Transverse colon (tissue), 4 donors: ENCODE measurements at regions not wholly inside any gene's neighbourhood (a gene's known extent, or its start where the extent isn't known, plus 50 kb on each side); places are given as distances from the start of the nearest gene placed in this dataset.

Experiments used
- DNase-seq: peaks from one replicate; pipeline ENCODE4 v3.0.0-alpha.2; 2019
- H3K27ac ChIP-seq, 4 donors: fragments of 200-600 bp; sonication (generic); 2 replicates each; pipeline ENCODE4 v1.5.1; 2016 to 2018; ENCODE audit warnings: inconsistent platforms in 4 of 4
- H3K27me3 ChIP-seq: fragments of 200-600 bp; sonication (generic); 2 replicates; pipeline ENCODE4 v1.5.1; 2017; ENCODE audit warnings: inconsistent platforms
- H3K36me3 ChIP-seq, 4 donors: fragments of 200-600 bp; sonication (generic); 2 replicates each; pipeline ENCODE4 v1.5.1; 2017 to 2019; ENCODE audit warnings: inconsistent platforms in 4 of 4
- H3K4me1 ChIP-seq, 4 donors: fragments of 200-600 bp; sonication (generic); 2 replicates each; pipeline ENCODE4 v1.5.1; 2017 to 2020; ENCODE audit warnings: inconsistent platforms in 4 of 4
- H3K4me3 ChIP-seq, 4 donors: fragments of 200-600 bp; sonication (generic); 1 replicate in 1 of 4; 2 replicates in 3 of 4; pipeline versions ENCODE4 v1.5.1 to v1.6.1; 2017 to 2019; ENCODE audit warnings: inconsistent platforms in 4 of 4
- H3K9me3 ChIP-seq, 2 donors: fragments of 200-600 bp; sonication (generic); 2 replicates each; pipeline ENCODE4 v1.5.1; 2017 to 2019; ENCODE audit warnings: inconsistent platforms in 2 of 2
- EP300 ChIP-seq: sonication (generic); formaldehyde crosslinking; IDR thresholded peaks from one replicate; pipeline ENCODE4 v1.6.1; 2017; ENCODE audit warnings: antibody characterized with exemption, low read depth
- POLR2A ChIP-seq: fragments of 450-650 bp; IDR thresholded peaks from one replicate; pipeline ENCODE4 v1.6.1; 2016; ENCODE audit warnings: antibody characterized with exemption, mild to moderate bottlenecking, moderate library complexity
- POLR2AphosphoS5 ChIP-seq, 3 donors: sonication (generic); formaldehyde crosslinking; IDR thresholded peaks; one replicate each; pipeline ENCODE4 v1.6.1; 2016; ENCODE audit warnings: antibody characterized with exemption in 3 of 3
- WGBS, 2 donors: methylation state at CpG; one replicate each; pipeline ENCODE4 v1.1.5; 2018; ENCODE audit warnings: low coverage in 1 of 2; 5-methylcytosine and 5-hydroxymethylcytosine counted together
- in situ Hi-C, 4 donors: fragments of 200-750 bp; cut with MboI; loops; one replicate each; pipeline versions ENCODE4 v1.15.0 to v1.15.1; 2017; ENCODE audit warnings: low sequenced_read_pairs in 3 of 4, low pct_ligation_motif_present in 1 of 4, low pct_unique_long_range_greater_than_20kb in 1 of 4
- intact Hi-C: fragments of 100-400 bp; cut with DNase I; formaldehyde crosslinking; loops from one replicate; pipeline ENCODE4 v1.15.1; 2023; ENCODE audit warnings: low total_unique reads
- TF ChIP-seq, protein P1 (sequence below), 5 experiments: fragments of 200-600 bp in 3 of 5; fragments of 450-650 bp in 2 of 5; sonication (generic) in 3 of 5; IDR thresholded peaks; 1 replicate in 2 of 5; 2 replicates in 3 of 5; pipeline ENCODE4 v1.5.1; 2016 to 2017; ENCODE audit warnings: antibody characterized with exemption in 5 of 5, inconsistent platforms in 3 of 5, mild to moderate bottlenecking in 2 of 5, moderate library complexity in 1 of 5

DNA sequence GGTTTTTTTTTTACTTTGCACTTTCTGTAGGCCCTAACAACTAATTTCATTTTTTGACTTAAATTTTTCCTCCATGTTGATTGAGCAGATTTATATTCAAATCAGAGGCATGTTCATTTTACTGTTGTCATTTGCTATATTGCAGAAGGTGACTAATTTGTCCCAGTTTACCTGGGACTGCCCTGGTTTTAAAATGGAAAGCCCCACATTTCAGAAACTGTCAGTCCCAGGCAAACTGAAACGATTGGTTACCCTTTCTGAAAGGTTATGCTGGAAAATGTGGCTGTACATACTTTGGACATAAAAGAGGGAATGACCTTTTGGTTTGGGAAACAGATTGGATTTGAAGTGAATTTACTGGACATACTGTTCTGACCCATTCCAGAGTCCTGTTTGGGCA lies 160.0 kb downstream of the SPCS3 start:
- intact Hi-C loops = no loop called here
- DNase-seq = no peak
- in situ Hi-C loops = no loop called here
- no peaks in the 10 kb centered on the region for H3K9me3 ChIP-seq
- H3K27me3 ChIP-seq = no peaks in the 10 kb centered on the region
- TF ChIP-seq, protein P1, sequence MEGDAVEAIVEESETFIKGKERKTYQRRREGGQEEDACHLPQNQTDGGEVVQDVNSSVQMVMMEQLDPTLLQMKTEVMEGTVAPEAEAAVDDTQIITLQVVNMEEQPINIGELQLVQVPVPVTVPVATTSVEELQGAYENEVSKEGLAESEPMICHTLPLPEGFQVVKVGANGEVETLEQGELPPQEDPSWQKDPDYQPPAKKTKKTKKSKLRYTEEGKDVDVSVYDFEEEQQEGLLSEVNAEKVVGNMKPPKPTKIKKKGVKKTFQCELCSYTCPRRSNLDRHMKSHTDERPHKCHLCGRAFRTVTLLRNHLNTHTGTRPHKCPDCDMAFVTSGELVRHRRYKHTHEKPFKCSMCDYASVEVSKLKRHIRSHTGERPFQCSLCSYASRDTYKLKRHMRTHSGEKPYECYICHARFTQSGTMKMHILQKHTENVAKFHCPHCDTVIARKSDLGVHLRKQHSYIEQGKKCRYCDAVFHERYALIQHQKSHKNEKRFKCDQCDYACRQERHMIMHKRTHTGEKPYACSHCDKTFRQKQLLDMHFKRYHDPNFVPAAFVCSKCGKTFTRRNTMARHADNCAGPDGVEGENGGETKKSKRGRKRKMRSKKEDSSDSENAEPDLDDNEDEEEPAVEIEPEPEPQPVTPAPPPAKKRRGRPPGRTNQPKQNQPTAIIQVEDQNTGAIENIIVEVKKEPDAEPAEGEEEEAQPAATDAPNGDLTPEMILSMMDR (IDR thresholded peaks at IDR 0.05) = no peak
- TF ChIP-seq POLR2A (no peak), EP300 (no peak), POLR2AphosphoS5 (IDR thresholded peaks at IDR 0.05) (no peak)
- no peak overlapping the region for H3K27ac ChIP-seq
- WGBS, 2 donors = 73% methylated on average over 1 of the region's 1 CpG; no CpG with 5 or more reads in 1 of the 2 donors
- no peak overlapping the region for H3K4me3 ChIP-seq
- no peaks in the 10 kb centered on the region for H3K4me1 ChIP-seq
- H3K36me3 ChIP-seq = no peaks in the 10 kb centered on the region

- no peak for TF ChIP-seq EP300
- TF ChIP-seq, protein P1 (IDR thresholded peaks at IDR 0.05) = no peak
- TF ChIP-seq POLR2A = no peak
- TF ChIP-seq POLR2AphosphoS5 (IDR thresholded peaks at IDR 0.05) = no peak
- H3K27me3 ChIP-seq = no peaks in the 10 kb centered on the region
- no peaks in the 10 kb centered on the region for H3K4me1 ChIP-seq
- intact Hi-C loops (no loop called here), in situ Hi-C loops (no loop called here)
- no peaks in the 10 kb centered on the region for H3K36me3 ChIP-seq
- WGBS, 2 donors = 38 to 49% methylated on average over 3 of the region's 3 CpGs
- H3K9me3 ChIP-seq = no peaks in the 10 kb centered on the region
- no peak for DNase-seq
- H3K4me3 ChIP-seq = no peak overlapping the region
- H3K27ac ChIP-seq = no peak overlapping the region
Observed at GRCh38 chr4:176482972-176483371, 163.2 kb downstream of the SPCS3 start.

- 77 to 79% methylated on average over 7 of the region's 7 CpGs for WGBS, 2 donors
- in situ Hi-C loops = no loop called here
- no peaks in the 10 kb centered on the region for H3K4me1 ChIP-seq
- DNase-seq = no peak
- no peaks in the 10 kb centered on the region for H3K36me3 ChIP-seq
- intact Hi-C loops = no loop called here
- TF ChIP-seq POLR2AphosphoS5 (IDR thresholded peaks at IDR 0.05) = no peak
- no peak for TF ChIP-seq POLR2A
- TF ChIP-seq, protein P1 (IDR thresholded peaks at IDR 0.05) = no peak
- no peak for TF ChIP-seq EP300
- H3K27me3 ChIP-seq = no peaks in the 10 kb centered on the region
- H3K9me3 ChIP-seq = no peaks in the 10 kb centered on the region
- H3K4me3 ChIP-seq = no peak overlapping the region
- H3K27ac ChIP-seq = no peak overlapping the region
Observed at GRCh38 chr4:176484301-176484984, 164.7 kb downstream of the SPCS3 start.

DNA sequence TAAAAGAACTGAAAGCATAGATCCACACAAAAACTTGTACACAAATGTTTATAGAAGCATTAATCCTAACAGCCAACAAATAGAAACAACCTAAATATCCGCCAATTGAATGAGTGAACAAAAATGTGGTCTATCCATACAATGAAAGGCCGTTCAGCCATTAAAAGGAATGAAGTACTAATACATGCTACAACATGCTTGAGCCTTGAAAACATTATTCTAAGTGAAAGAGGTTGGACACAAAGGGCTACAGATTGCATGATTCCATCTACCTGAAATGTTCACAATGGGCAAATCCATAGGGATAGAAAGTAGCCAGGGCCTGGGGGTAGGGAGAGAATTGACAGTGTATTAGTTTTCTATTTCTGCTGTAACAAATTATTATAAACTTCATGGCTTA lies 169.2 kb downstream of the SPCS3 start:
- Histone ChIP-seq H3K4me3 (no peak overlapping the region), H3K27ac (no peak overlapping the region), H3K4me1 (no peaks in the 10 kb centered on the region), H3K9me3 (no peaks in the 10 kb centered on the region), H3K36me3 (no peaks in the 10 kb centered on the region), H3K27me3 (no peaks in the 10 kb centered on the region)
- DNase-seq = no peak
- in situ Hi-C loops (no loop called here), intact Hi-C loops (no loop called here)
- WGBS, 2 donors = 73 to 77% methylated on average over 2 of the region's 2 CpGs
- TF ChIP-seq POLR2AphosphoS5 (IDR thresholded peaks at IDR 0.05) (no peak), EP300 (no peak), POLR2A (no peak)
- TF ChIP-seq, protein P1 (IDR thresholded peaks at IDR 0.05) = no peak
